ENCODE measurements at regions not wholly inside any gene's neighbourhood (a gene's known extent, or its start where the extent isn't known, plus 50 kb on each side); places are given as distances from the start of the nearest gene placed in this dataset.

DNA sequence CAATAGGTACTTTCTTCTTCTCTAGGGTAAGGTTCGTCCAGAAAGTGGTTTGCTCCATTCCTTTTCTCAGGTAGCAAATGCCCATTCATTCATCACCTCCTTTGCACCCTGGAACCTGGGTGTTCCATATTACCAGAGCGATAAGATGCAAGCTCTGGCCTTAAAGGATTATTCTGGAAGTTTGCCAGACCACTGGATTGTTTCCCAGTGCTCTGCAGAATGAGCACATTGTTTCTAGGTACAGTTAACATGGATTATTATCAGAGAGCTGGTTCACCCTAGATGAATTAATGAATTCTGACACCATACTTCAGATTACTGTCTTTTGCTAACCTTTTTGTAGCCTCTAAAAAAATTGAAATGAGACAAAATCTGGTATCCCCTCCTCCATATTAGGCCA lies 170.9 kb upstream of the BMP4 start:
- no peak for DNase-seq (ENCODE audit: low read depth in 2 of 2)

DNA sequence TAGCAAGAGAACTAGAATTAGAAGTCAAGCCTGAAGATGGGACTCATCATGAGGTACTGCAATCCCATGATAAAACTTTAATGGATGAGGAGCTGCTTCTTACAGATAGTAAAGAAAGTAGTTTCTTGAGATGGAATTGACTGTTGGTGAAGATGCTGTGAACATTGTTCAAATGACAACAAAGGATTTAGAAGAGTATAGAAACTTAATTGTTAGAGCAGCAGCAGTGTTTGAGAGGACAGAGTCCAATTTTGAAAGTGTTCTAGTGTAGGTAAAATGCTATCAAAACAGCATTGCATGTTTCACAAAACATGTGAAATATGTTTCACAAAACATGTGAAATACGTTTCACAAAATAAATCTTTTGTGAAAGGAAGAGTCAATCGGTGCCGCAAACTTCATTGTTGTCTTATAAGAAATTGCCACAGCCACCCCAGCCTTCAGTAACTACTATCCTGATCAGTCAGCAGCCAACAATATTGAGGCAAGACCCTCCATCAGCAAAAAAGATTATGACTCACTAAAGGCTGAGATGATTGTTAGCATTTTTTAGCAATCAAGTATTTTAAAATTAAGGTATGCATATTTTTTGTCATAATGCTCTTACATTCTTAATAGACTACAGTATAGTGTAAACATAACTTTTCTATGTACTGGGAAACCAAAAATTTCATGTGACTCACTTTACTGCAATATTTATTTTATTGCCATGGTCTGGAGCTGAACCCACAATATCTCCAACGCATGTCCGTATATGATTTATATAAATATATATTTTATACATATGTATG lies 173.4 kb upstream of the BMP4 start:
- no peak for DNase-seq (ENCODE audit: low read depth in 2 of 2)

DNA sequence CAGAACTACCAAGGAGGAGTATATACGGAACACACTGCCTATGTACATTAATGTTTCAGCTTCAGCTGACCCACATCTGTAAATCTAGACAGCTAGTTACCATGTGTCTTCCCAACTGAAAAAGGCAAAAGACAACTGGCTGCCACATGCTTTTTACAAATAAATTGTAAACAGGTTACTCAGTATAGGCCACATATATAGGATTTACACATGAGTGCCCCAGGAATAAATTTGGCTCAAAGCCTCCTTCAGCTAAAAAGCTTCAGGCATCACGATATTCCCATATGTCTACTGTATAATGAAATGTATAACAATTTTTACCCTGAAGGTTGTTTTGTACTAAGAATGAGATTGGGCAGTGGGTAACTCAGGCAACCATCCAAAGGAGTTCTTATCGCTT lies 175.9 kb upstream of the BMP4 start:
- no peak for DNase-seq (ENCODE audit: low read depth in 2 of 2)

DNA sequence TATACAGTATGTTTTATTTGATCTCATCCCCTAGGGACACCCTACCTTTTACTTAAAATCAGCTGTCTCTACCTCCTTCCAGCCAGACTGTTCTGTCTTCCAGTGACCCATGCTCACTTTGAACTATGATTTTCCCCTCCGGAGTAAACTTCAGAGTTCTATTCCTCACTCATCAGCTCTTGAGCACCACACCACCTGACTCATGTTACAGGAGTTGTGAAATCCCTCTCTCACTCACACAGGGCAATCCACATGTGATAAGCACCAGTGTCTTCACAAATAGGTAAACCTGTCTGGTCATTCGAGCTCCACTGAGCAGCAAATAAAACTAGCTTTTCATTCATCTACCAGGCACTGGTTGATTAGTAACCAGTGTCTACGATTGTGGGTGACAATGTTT lies 177.3 kb upstream of the BMP4 start:
- DNase-seq (ENCODE audit: low read depth in 2 of 2), result no peak

DNA sequence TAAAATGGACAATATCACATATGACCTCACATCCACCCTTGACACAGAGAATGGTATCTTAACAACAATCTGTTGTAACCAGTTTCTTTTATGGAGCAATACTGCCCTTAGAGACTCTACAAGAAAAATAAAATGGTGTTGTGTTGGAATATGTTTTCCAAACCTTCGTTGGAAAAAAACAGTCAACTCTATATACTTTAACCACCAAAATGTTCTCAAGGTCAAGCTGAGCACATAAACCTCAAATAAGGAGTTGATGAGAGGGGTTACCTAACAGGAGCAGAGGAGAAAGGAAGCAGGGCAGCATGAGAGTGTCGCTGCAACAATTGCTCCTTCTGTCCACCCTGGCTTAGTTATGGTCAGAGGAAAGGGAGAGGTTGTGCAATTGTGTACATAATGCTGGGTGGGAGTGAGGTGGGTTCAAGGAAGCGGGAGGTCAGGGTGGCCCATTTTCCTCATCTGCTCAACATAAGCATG lies 179.2 kb upstream of the BMP4 start:
- no peak for DNase-seq (ENCODE audit: low read depth in 2 of 2)

DNA sequence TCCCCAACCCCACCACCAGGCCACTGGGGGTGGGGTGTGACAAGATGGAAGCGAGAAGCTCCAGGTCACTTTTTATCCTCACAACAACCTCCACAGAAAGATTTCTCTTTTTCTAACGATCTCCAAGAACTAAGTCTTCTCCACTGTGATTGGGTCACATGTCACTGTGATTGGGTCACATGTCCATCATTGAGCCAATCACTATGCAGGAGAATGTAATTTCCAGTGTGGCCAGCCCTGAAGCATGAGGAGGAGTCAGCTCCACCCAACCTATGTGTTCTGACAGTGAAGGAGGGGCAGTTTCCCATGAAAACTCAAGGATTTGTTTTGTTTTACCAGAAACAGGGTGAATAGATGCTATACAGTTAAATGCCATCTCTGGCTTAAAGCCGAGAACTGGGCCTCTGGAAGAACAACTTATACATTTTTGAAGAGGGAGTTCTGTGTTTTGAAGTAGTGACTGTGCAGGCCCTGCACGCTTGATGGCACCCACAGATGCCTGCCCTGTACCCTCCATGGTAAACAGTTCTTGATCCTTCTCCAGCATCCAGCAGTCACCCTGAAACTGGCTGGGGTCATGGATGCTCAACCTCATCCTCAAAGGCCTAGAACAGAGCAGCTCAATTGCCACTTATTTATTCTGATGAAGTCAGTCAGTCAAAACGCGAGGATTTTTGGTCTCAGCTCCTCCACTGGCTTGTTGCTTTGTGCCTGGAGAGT lies 180.4 kb upstream of the BMP4 start:
- DNase-seq (ENCODE audit: low read depth in 2 of 2), result no peak

DNA sequence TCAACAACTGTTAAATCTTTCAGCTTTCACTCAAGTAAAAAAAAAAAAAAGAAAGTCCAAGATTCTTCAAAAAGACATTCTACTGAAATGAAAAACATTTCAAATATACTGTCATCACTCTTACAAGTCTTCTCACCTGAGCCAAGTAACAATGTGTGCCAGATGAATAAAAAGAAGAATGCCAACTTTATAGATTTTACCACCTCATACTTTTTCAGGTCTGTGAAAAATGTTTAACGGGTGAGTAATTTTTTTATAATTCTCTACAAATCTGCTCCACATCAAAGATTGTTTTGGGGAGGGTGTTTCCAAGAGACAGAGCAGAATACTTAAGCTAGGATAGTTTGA lies 181.0 kb upstream of the BMP4 start:
- DNase-seq (ENCODE audit: low read depth in 2 of 2), result no peak

DNA sequence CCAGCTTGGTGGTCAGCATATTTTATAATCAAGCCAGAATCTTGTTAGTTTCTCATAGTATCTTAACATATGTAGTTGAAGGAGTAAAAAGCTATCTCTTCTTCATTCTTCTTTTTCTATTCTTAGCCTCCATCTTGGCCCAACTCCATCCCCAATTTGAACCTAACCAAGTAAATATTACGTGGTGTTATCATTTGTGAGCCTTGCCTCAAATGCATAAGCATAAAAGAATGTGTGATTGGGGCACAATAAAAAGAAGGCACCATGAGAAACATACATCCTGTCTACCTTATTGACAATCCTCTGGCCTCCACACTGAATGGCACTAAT lies 181.4 kb upstream of the BMP4 start:
- no peak for DNase-seq (ENCODE audit: low read depth in 2 of 2)

DNA sequence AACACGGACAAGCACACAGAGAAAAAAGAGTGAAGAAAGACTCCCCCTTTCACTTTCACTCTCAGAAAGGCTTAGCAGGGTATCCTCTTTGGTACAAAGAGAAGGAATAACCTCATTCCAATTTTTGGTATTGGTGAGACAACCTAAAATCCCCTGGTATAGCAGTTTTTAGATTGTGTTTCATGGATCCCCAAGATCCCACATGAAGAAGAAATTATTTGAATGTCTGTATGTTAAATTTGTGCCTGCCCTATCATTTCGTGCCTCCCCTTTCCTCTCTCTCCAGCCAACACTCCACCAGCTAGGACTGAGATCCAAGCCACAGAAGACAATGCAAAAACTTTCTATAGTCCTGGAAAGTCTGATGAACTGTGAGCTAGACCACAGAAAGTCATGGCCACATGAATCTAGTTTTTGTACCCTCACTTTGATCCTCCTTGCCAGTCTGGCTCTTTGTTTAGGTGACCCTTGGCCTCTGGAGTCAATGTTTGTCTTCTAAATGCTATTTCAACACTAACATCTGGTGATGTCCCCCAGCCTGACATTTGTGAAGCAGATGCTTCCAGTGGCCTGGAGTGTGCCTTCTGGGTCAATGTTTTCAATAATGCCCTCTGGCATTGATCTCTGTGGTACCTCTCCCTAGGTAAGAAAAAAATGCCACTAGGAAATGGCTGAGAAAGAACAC lies 181.9 kb upstream of the BMP4 start:
- no peak for DNase-seq (ENCODE audit: low read depth in 2 of 2)

DNA sequence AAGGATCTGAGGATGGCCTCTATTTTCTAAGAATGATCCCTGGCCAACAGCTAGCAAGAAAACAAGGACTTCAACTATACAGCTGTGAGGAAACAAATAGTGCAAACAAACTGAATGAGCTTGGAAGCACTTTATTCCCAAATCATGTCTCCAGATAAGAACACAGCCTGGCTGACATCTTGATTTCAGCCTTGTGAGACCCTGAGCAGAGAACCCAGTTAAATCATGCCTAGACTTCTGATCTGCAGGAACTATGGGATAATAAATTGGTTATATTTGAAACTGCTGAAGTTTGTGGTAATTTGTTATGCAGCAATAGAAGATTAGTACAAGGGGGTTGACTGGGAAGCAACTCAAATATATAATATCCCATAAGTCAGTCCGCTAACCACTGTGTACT lies 183.9 kb upstream of the BMP4 start:
- DNase-seq (ENCODE audit: low read depth in 2 of 2), result no peak

DNA sequence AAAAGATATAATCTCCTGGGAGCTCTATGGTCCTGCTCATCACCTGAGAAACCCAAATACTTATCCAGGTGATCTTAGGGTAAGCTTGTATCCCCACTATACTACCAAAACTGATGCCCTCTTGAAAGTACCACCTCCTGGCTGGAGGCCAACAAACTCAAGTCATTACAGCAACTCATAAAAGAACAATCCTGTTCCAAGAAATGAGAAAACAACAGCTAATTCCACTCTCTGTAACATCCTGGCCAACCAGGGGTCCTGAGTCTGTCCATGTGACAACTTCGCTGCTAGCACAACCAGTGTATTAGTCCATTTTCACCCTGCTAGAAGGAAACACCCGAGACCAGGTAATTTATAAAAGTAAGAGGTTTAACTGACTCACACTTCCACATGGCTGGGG lies 190.0 kb upstream of the BMP4 start:
- DNase-seq (ENCODE audit: low read depth in 2 of 2), result no peak

DNA sequence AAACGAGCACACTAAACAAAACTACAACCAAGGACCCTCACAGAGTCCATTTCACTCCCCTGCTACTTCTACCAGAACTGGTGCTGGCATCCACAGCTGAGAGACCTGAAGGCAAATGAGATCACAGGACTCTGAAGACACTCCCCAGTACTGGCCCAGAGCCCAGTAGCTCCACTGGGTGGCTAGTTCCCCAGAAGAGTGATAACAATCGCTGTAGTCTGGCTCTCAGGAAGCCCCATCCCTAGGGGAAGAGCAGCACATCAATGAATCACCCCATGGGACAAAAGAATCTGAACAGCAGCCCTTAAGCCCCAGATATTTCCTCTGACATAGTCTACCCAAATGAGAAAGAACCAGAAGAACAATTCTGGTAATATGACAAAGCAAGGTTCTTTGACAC lies 190.7 kb upstream of the BMP4 start:
- no peak for DNase-seq (ENCODE audit: low read depth in 2 of 2)

DNA sequence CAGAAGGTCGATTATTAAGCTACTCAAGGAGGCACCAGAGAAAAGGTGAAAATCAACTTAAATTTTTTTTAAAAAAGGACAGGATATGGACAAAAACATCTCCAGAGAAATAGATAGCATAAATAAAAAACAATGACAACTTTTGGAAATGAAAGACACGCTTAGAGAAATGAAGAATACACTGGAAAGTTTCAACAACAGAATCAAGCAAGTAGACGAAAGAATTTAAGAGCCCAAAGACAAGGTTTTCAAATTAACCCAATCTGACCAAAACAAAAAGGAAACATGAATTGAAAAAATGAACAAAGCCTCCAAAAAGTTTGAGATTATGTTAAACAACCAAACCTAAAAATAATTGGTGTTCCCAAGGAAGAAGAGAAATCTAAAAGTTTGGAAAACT lies 191.1 kb upstream of the BMP4 start:
- no peak for DNase-seq (ENCODE audit: low read depth in 2 of 2)

DNA sequence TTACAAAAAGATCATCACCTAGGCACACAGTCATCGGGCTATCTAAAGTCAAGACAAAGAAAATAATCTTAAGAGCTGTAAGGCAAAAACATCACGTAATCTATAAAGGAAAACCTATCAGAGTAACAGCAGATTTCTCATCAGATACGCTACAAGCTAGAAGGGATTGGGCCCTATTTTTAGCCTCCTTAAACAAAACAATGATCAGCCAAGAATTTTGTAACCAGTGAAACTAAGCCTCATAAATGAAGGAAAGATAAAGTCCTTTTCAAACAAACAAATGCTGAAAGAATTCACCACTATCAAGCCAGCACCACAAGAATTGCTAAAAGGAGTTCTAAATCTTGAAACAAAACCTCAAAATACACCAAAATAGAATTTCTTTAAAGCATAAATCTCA lies 191.6 kb upstream of the BMP4 start:
- DNase-seq (ENCODE audit: low read depth in 2 of 2), result no peak

DNA sequence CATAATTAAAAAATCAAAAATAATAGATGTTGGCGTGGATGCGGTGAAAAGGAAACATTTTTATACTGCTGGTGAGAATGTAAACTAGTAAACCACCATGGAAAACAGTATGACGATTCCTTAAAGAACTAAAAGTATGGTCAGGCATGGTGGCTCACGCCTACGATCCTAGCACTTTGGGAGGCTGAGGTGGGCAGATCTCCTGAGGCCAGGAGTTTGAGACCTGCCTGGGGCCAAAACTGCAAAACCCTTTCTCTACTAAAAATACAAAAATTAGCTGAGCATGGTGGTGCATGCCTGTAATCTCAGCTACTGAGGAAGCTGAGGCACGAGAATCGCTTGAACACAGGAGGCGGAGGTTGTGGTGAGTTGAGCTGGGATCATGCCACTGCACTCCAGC lies 195.7 kb upstream of the BMP4 start:
- DNase-seq (ENCODE audit: low read depth in 2 of 2), result no peak

DNA sequence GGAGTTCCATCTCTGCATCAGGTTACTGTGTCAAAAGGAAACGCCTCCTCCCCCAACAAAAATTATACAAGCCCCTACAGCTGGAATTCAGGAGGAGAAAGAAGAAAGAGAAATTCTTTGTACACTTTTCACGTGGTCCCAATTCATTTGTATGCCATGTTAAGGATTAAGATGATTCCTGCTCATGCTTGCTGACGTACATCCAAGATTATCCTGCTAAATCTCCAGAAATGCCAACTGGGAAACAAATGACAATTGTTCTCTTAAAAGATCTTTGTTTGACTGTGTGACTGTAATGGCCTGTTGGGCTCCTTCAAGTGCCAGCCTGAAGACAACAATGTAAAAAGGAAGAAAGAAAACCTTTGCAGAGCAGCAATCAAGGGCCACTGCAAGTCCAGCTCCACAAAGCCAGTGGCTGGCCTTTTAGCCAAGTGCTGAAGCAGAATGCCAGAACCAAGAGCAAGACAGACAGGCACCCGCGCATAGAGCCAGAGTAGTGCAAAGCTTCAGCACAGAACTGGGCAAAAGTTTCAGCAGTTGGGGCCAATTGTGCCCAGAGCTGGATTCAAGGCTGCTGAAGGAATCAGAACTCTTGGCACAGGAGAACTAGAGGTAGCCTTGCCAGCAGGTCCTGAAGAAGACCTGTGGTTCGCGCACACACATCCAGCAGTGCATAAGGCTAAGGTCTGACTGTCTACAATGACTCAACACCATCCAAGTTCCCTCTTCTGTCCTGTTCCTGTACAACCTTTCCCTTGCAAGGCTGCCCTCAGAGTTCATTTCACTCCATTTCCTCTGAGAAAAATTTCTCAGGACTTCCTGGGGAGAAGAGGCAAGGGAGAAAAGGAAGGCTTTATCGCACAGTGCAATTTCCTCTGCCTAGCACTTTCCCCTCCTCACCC lies 209.7 kb upstream of the BMP4 start:
- DNase-seq (ENCODE audit: low read depth in 2 of 2), result no peak

DNA sequence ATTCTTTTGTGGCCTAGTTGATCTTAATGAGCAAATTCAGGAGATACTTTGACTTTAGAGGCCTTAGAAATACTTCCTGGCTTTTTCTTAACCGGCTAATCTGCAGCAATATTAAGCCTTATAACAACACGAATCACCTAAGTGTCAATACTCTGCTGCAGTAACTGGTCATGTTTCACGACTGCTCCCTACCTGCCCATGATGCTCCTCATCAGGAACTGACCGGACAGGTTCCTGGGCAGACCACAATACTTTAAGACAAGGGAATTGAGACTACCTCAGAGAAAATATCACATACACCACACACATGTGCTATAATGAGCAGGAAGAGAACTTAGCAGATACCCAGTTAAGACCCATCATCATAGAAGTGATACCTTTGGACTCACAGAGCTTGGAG lies 211.9 kb upstream of the BMP4 start:
- no peak for DNase-seq (ENCODE audit: low read depth in 2 of 2)

DNA sequence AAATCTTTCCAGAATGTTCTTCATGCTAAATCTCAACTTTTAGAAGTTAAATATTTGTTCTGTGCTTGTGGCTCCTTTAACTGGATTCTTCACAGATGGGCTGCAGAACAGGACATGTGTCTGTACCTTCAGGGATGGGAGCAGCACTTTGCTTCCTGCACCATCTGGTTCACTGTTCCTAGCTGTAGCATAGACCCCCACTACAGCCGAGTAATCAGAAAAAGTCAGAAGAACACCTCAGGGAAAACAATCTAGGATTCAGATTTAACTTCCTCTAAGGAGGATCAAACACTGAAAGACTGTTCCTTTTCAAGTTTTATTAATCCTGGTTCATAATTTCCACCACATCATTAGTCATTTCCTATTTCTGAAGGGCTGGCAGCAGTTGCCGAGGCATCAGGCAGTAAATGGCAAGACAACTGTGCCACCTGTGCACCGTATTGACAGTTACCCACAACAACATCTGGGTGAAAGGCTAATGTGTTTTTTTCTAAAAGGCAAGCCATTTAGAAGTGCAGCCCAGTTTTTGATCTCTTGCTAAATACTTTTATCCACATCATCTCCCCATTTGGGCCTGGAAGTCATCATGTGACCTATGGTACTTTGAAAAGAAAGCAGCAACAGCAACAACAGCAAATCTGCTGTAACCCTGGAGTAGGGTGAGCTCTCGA lies 212.8 kb upstream of the BMP4 start:
- no peak for DNase-seq (ENCODE audit: low read depth in 2 of 2)

DNA sequence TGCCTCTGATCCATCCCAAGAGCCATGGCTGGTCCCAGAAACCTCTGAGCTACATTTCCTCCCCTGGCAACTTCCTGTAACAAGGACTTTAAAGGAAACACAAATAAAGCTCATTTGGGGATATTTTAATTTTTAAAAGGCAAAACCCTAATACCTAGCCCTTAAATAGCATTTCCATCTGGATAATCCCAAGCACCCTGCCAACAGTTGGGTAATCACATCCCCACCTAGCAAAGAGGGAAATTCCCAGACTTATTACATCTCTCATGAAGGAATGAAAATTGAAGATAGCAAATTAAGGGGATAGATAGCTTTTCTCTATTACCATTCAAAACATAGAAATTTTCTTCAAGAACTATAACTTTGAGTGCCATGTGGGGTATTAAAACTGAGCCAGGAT lies 213.7 kb upstream of the BMP4 start:
- DNase-seq (ENCODE audit: low read depth in 2 of 2), result no peak

DNA sequence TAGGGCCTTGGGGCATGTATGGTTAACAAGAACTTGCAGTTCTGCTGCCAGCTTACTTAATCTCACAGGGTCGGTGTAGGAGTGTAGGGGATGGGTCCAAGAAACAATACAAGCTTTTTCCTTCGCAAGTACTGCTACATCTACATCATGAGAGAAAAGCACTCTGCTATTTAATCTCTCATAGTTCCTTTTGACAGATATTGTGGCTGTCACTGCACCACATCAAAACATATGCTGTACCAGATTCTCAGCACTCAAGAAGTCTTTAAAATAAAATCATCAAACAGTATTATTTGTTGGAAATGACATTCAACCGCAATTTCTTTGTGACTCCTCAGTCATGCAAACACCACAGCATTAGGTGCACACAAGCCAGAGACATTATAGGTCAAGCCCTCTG lies 215.5 kb upstream of the BMP4 start:
- no peak for DNase-seq (ENCODE audit: low read depth in 2 of 2)

DNA sequence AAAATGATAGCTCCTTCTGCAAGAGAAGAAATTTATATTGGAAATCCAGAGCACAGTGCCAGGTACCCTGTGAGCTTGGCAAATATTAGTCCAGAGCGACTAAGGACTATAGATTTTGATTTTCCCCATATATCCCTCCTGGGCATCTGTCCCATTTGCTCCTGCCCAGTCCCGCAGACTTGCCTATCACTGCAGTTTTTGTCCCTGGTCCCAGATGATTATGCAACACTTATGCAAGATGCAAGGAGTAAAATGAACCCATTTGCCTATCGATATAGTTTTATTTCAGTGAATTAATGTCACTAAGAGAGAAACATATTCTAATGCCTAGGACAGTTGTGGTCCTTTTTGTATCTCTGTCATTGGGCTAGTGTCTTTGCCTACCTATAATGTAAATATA lies 215.9 kb upstream of the BMP4 start:
- no peak for DNase-seq (ENCODE audit: low read depth in 2 of 2)

DNA sequence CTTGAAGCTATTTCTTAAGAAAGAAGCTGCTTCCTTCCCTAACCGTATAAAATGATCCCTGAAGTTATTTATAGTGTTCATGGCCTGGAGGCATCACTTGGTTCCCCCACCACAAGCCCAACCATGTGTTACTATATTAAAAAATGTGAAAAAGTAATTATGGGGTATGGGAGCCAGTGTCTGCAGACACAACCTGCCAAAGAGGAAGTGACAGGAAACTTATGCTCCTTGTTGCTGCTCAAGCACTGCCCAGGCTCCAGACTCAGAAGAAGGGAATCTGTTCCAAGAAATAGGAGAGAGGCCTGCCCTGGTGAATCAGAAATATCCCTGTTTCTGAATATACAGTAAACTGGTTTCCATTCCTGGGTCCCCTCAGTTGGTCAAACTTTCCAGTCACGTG lies 217.2 kb upstream of the BMP4 start:
- DNase-seq (ENCODE audit: low read depth in 2 of 2), result no peak

Data from stimulated activated CD4-positive, alpha-beta T cell treated with anti-CD3 and anti-CD28 coated beads, Interleukin-1b, Interleukin-23, amount 100 ng/mL, for 4 hours (primary cell).